ENCODE measurements at regions not wholly inside any gene's neighbourhood (a gene's known extent, or its start where the extent isn't known, plus 50 kb on each side); places are given as distances from the start of the nearest gene placed in this dataset.

GRCh38 chr14:54050759-54051158, 94.1 kb upstream of the BMP4 start:
- Histone ChIP-seq H3K36me3 (no peaks in the 10 kb centered on the region), H3K4me3 (no peak overlapping the region), H3K4me1 (no peaks in the 10 kb centered on the region), H3K27ac (no peak overlapping the region), H3K27me3 (no peaks in the 10 kb centered on the region), H3K9me3 (no peaks in the 10 kb centered on the region)
- intact Hi-C loops (cut with DNase I): no loop called here
- no peak for DNase-seq (ENCODE audit: low spot score in 2 of 2)
- no peak for TF ChIP-seq CTCF (IDR thresholded peaks at IDR 0.05)

- intact Hi-C loops (cut with DNase I): no loop called here
- no peaks in the 10 kb centered on the region for H3K27me3 ChIP-seq
- H3K4me3 ChIP-seq: no peak overlapping the region
- no peak for TF ChIP-seq CTCF (IDR thresholded peaks at IDR 0.05)
- no peaks in the 10 kb centered on the region for H3K4me1 ChIP-seq
- no peak for DNase-seq (ENCODE audit: low spot score in 2 of 2)
- no peaks in the 10 kb centered on the region for H3K36me3 ChIP-seq
- no peaks in the 10 kb centered on the region for H3K9me3 ChIP-seq
- H3K27ac ChIP-seq: no peak overlapping the region
These were observed 96.2 kb upstream of the BMP4 start for GRCh38 chr14:54052696-54053385.

- DNase-seq (ENCODE audit: low spot score in 2 of 2): no peak
- H3K27ac ChIP-seq: no peak overlapping the region
- TF ChIP-seq CTCF (IDR thresholded peaks at IDR 0.05): no peak
- intact Hi-C loops (cut with DNase I): no loop called here
- H3K4me3 ChIP-seq: no peak overlapping the region
- no peaks in the 10 kb centered on the region for H3K27me3 ChIP-seq
- no peaks in the 10 kb centered on the region for H3K4me1 ChIP-seq
- no peaks in the 10 kb centered on the region for H3K36me3 ChIP-seq
- H3K9me3 ChIP-seq: no peaks in the 10 kb centered on the region
These were observed 96.7 kb upstream of the BMP4 start for GRCh38 chr14:54053386-54053745.

GRCh38 chr14:54058505-54058904, 101.9 kb upstream of the BMP4 start:
- H3K27ac ChIP-seq: no peak overlapping the region
- H3K4me3 ChIP-seq: no peak overlapping the region
- H3K36me3 ChIP-seq: no peaks in the 10 kb centered on the region
- intact Hi-C loops (cut with DNase I): loop anchor here (5.0 kb wide), 1 partner anchor 351 kb away; no protein-coding TSS in a partner anchor
- no peak for DNase-seq (ENCODE audit: low spot score in 2 of 2)
- no peaks in the 10 kb centered on the region for H3K27me3 ChIP-seq
- H3K4me1 ChIP-seq: no peaks in the 10 kb centered on the region
- H3K9me3 ChIP-seq: no peaks in the 10 kb centered on the region
- TF ChIP-seq CTCF (IDR thresholded peaks at IDR 0.05): no peak

- no peak overlapping the region for H3K4me3 ChIP-seq
- no peaks in the 10 kb centered on the region for H3K36me3 ChIP-seq
- no peaks in the 10 kb centered on the region for H3K9me3 ChIP-seq
- intact Hi-C loops (cut with DNase I): loop anchor here (2.0 kb wide), 1 partner anchor 91 kb away; no protein-coding TSS in a partner anchor
- TF ChIP-seq CTCF (IDR thresholded peaks at IDR 0.05): peak in 1 of 3 experiments; percentile 11
- no peaks in the 10 kb centered on the region for H3K4me1 ChIP-seq
- no peaks in the 10 kb centered on the region for H3K27me3 ChIP-seq
- no peak overlapping the region for H3K27ac ChIP-seq
- DNase-seq (ENCODE audit: low spot score in 2 of 2): no peak
These were observed 127.1 kb upstream of the BMP4 start for GRCh38 chr14:54083549-54084239.
